ENCODE measurements at regions not wholly inside any gene's neighbourhood (a gene's known extent, or its start where the extent isn't known, plus 50 kb on each side); places are given as distances from the start of the nearest gene placed in this dataset.

GRCh38 chr9:23524607-23525155, 301.4 kb downstream of the ELAVL2 start:
- no peak overlapping the region for H3K4me3 ChIP-seq (ENCODE audit: low read length)
- TF ChIP-seq, protein P1, sequence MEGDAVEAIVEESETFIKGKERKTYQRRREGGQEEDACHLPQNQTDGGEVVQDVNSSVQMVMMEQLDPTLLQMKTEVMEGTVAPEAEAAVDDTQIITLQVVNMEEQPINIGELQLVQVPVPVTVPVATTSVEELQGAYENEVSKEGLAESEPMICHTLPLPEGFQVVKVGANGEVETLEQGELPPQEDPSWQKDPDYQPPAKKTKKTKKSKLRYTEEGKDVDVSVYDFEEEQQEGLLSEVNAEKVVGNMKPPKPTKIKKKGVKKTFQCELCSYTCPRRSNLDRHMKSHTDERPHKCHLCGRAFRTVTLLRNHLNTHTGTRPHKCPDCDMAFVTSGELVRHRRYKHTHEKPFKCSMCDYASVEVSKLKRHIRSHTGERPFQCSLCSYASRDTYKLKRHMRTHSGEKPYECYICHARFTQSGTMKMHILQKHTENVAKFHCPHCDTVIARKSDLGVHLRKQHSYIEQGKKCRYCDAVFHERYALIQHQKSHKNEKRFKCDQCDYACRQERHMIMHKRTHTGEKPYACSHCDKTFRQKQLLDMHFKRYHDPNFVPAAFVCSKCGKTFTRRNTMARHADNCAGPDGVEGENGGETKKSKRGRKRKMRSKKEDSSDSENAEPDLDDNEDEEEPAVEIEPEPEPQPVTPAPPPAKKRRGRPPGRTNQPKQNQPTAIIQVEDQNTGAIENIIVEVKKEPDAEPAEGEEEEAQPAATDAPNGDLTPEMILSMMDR (IDR thresholded peaks at IDR 0.05; ENCODE audit: insufficient read depth, low read depth, low read length, missing control alignments), result no peak
- no peak for DNase-seq (ENCODE audit: low read depth)

GRCh38 chr9:23526806-23527205, 299.2 kb downstream of the ELAVL2 start:
- TF ChIP-seq, protein P1 (IDR thresholded peaks at IDR 0.05; ENCODE audit: insufficient read depth, low read depth, low read length, missing control alignments), result no peak
- H3K4me3 ChIP-seq (ENCODE audit: low read length), result no peak overlapping the region
- peak; percentile 24 for DNase-seq (ENCODE audit: low read depth)

GRCh38 chr9:23532282-23532681, 293.8 kb downstream of the ELAVL2 start:
- TF ChIP-seq, protein P1 (IDR thresholded peaks at IDR 0.05; ENCODE audit: insufficient read depth, low read depth, low read length, missing control alignments), result no peak
- no peak overlapping the region for H3K4me3 ChIP-seq (ENCODE audit: low read length)
- no peak for DNase-seq (ENCODE audit: low read depth)

DNA sequence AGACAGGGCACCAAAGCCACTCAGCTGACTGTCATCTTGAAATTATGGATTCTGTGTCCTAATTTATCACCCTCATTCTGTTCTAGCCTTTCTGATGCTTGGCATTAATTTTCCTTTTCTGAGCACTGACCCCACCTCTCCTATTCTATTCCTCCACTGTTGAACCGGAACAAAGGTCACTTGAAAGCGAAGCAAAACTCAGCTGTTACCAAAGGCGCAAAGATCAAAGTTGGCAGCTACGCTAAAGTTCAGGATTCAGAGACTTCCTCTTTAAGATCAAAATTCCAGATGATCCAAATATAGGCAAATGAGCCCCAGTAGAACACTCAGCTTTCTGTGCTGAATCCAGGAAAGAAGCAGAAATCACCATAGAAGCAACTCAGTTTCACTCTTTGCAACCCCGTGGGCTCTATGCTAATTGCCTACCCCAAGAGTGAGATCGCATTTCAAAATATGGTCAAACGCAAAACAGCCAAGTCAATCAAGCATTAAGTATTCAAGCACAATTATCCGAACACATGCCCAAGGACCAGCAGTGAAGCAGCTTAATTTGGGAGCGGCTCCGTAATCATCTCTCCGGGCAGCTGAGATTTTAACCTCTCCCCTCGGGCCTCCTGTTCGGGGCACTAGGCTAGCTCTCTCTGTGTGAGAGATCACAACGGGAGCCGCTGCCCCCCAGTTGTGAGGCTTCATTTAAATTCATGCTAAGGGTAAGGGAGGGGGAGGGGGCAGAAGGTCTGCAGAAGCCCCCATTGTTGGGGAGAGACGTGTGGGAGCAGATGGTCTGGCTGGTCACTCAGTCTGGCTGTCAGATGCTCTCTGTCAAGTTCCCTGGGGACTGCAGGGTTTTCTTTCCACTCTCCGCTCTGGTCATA, 288.6 kb downstream of the ELAVL2 start:
- H3K4me3 ChIP-seq (ENCODE audit: low read length), result no peak overlapping the region
- TF ChIP-seq, protein P1 (IDR thresholded peaks at IDR 0.05; ENCODE audit: insufficient read depth, low read depth, low read length, missing control alignments), result no peak
- no peak for DNase-seq (ENCODE audit: low read depth)

DNA sequence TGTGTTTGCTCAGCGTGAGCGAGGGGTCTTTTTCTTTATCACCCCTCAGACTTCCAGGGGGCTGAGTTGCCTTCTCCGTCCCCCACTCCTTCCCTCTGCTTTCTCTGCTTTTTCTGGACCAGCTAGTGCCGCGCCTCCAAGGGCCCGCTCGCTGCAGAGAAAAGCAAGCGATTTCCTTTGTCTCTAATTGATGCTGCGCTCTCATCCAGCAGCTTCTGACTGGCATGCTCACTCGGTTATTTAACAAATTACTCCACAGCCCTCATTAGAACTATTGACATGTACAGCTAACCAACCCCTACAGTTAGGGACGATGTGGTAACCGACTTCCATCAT, 288.0 kb downstream of the ELAVL2 start:
- TF ChIP-seq, protein P1 (IDR thresholded peaks at IDR 0.05; ENCODE audit: insufficient read depth, low read depth, low read length, missing control alignments), result no peak
- no peak for DNase-seq (ENCODE audit: low read depth)
- H3K4me3 ChIP-seq (ENCODE audit: low read length), result no peak overlapping the region

- H3K4me3 ChIP-seq (ENCODE audit: low read length), result no peak overlapping the region
- DNase-seq (ENCODE audit: low read depth), result no peak
- TF ChIP-seq, protein P1 (IDR thresholded peaks at IDR 0.05; ENCODE audit: insufficient read depth, low read depth, low read length, missing control alignments), result no peak
Measured at GRCh38 chr9:23538461-23539003, 287.5 kb downstream of the ELAVL2 start.
